ENCODE measurements at regions not wholly inside any gene's neighbourhood (a gene's known extent, or its start where the extent isn't known, plus 50 kb on each side); places are given as distances from the start of the nearest gene placed in this dataset.

GRCh38 chr2:150188177-150188576 lies 299.3 kb downstream of the RND3 start:
- no TSS peak for BruUV-seq (replicated peaks)
- 1% methylated on average over 4 of the region's 4 CpGs for WGBS (ENCODE audit: insufficient coverage, low coverage, missing lambda C conversion rate)
- Histone ChIP-seq H3K9ac (ENCODE audit: insufficient read depth in 1 of 2, low read depth in 2 of 2, low read length in 2 of 2) (no peak overlapping the region), H3K9me1 (ENCODE audit: control insufficient read depth, insufficient read depth, low read length) (no peaks in the 10 kb centered on the region), H4K20me1 (replicated peaks; ENCODE audit: control insufficient read depth, insufficient read depth, low read length) (no peaks in the 10 kb centered on the region), H2AFZ (ENCODE audit: low read depth, low read length) (no peak overlapping the region), H3K9me3 (replicated peaks; ENCODE audit: control insufficient read depth, insufficient read depth, low read depth, low read length) (no peaks in the 10 kb centered on the region), H3K4me2 (ENCODE audit: insufficient read depth, low read length) (no peak overlapping the region), H3K4me1 (replicated peaks in 1 of 2; ENCODE audit: control insufficient read depth in 2 of 2, insufficient read depth in 2 of 2, low read length in 2 of 2) (no peaks in the 10 kb centered on the region), H3K4me3 (no peak overlapping the region), H3K36me3 (ENCODE audit: control insufficient read depth, insufficient read depth, low read length) (no peaks in the 10 kb centered on the region), H3K27me3 (ENCODE audit: control insufficient read depth in 2 of 2, insufficient read depth in 2 of 2, low read length in 2 of 2) (no peaks in the 10 kb centered on the region; a peak in 1 of 5 replicates), H3K27ac (ENCODE audit: extremely low read depth, low read depth, low read length) (no peak overlapping the region), H3K79me2 (ENCODE audit: control insufficient read depth, insufficient read depth, low read length) (no peaks in the 10 kb centered on the region)
- intact Hi-C loops (cut with micrococcal nuclease), result no loop called here
- ChIA-PET POLR2A (interaction anchor here (0.6 kb wide), 1 partner anchor 544 kb away, joined by 3 read pairs; no protein-coding TSS in a partner anchor), CTCF (ENCODE audit: low intra/inter-chr PET ratio) (no interaction called here)
- DNase-seq (ENCODE audit: extremely low read depth in 1 of 4, low spot score in 3 of 4) (no peak), FAIRE-seq (no peak), ATAC-seq (no peak)
- in situ Hi-C loops (cut with MboI), result no loop called here
- TF ChIP-seq ZNF384 (IDR thresholded peaks at IDR 0.05; ENCODE audit: low read depth, low read length) (no peak), KLF13 (tag; IDR thresholded peaks at IDR 0.05; ENCODE audit: borderline replicate concordance, low read depth) (no peak), ZMIZ1 (IDR thresholded peaks at IDR 0.05; ENCODE audit: low read depth in 2 of 2, low read length in 2 of 2) (no peak), CGGBP1 (CRISPR knock-in tag; IDR thresholded peaks at IDR 0.05) (no peak), HDAC2 (IDR thresholded peaks at IDR 0.05) (no peak), DACH1 (IDR thresholded peaks at IDR 0.05; ENCODE audit: partially characterized antibody) (no peak), ZNF398 (CRISPR knock-in tag; IDR thresholded peaks at IDR 0.05) (no peak), TCFL5 (CRISPR knock-in tag; conservative IDR thresholded peaks at IDR 0.05) (no peak), RBM22 (IDR thresholded peaks at IDR 0.05; ENCODE audit: low read depth, low read length, poor library complexity, severe bottlenecking) (no peak), SP2 (IDR thresholded peaks at IDR 0.05; ENCODE audit: extremely low read depth, low read depth, low read length, poor library complexity, severe bottlenecking) (no peak)

Measured in K562 (cell line).